Spleen (tissue), 11 donors: ENCODE measurements at regions not wholly inside any gene's neighbourhood (a gene's known extent, or its start where the extent isn't known, plus 50 kb on each side); places are given as distances from the start of the nearest gene placed in this dataset.

Source experiments
- DNase-seq: peaks from one replicate; pipeline ENCODE4 v3.0.0-alpha.2; 2020
- H3K27ac ChIP-seq, 8 donors: fragments of 200-600 bp; sonication (generic) in 7 of 8; 1 replicate in 4 of 8; 2 replicates in 4 of 8; pipeline versions ENCODE4 v1.5.0 to v1.8.0; 2016 to 2021; ENCODE audit warnings: inconsistent platforms in 4 of 8, mild to moderate bottlenecking in 4 of 8, moderate library complexity in 1 of 8
- H3K27me3 ChIP-seq, 7 donors: fragments of 200-600 bp; sonication (generic) in 6 of 7; replicated peaks in 1 of 7; 1 replicate in 4 of 7; 2 replicates in 3 of 7; pipeline versions ENCODE4 v1.5.0 to v1.8.0; 2016 to 2021; ENCODE audit warnings: inconsistent platforms in 3 of 7, mild to moderate bottlenecking in 1 of 7
- H3K36me3 ChIP-seq, 6 donors: fragments of 200-600 bp; sonication (generic) in 5 of 6; 1 replicate in 4 of 6; 2 replicates in 2 of 6; pipeline versions ENCODE4 v1.5.0 to v1.8.0; 2016 to 2021; ENCODE audit warnings: inconsistent platforms in 2 of 6
- H3K4me1 ChIP-seq, 6 donors: fragments of 200-600 bp; sonication (generic) in 5 of 6; 1 replicate in 3 of 6; 2 replicates in 3 of 6; pipeline versions ENCODE4 v1.5.0 to v1.8.0; 2016 to 2021; ENCODE audit warnings: inconsistent platforms in 3 of 6
- H3K4me3 ChIP-seq, 8 donors: fragments of 200-600 bp; sonication (generic) in 7 of 8; 1 replicate in 4 of 8; 2 replicates in 4 of 8; pipeline versions ENCODE4 v1.5.0 to v1.8.0; 2016 to 2021; ENCODE audit warnings: inconsistent platforms in 4 of 8, mild to moderate bottlenecking in 4 of 8, moderate library complexity in 2 of 8
- H3K9me3 ChIP-seq, 8 donors: fragments of 200-600 bp; sonication (generic) in 7 of 8; 1 replicate in 4 of 8; 2 replicates in 4 of 8; pipeline versions ENCODE4 v1.5.0 to v1.8.0; 2016 to 2021; ENCODE audit warnings: inconsistent platforms in 4 of 8
- CTCF ChIP-seq, 11 experiments: fragments of 200-600 bp in 7 of 11; fragments of 450-650 bp in 4 of 11; sonication (generic) in 4 of 11; IDR thresholded peaks in 8 of 11; conservative IDR thresholded peaks in 3 of 11; 1 replicate in 7 of 11; 2 replicates in 4 of 11; pipeline versions ENCODE4 v1.4.0 to v1.8.0; 2016 to 2021; ENCODE audit warnings: antibody characterized with exemption in 11 of 11, inconsistent platforms in 4 of 11, mild to moderate bottlenecking in 1 of 11
- POLR2A ChIP-seq, 3 donors: fragments of 450-650 bp; IDR thresholded peaks; one replicate each; pipeline ENCODE4 v1.5.1; 2017; ENCODE audit warnings: antibody characterized with exemption in 3 of 3, mild to moderate bottlenecking in 1 of 3
- POLR2AphosphoS5 ChIP-seq, 3 donors: sonication (generic); formaldehyde crosslinking; IDR thresholded peaks; one replicate each; pipeline ENCODE4 v1.5.1; 2017; ENCODE audit warnings: antibody characterized with exemption in 3 of 3
- WGBS, 5 donors: extraction: QIAGEN DNeasy Blood & Tissue Kit in 3 of 5; methylation state at CpG; one replicate each; pipeline versions ENCODE4 v1.1.5 to v1.1.7; 2013 to 2018; 5-methylcytosine and 5-hydroxymethylcytosine counted together
- intact Hi-C: fragments of 100-400 bp; cut with DNase I; formaldehyde crosslinking; loops from one replicate; pipeline ENCODE4 v1.15.0; 2023; ENCODE audit warnings: low total_unique reads
- donor health status: healthy with polysubstance abuse.
- donor health status: DM: no; HTN: no; CAD: no; lungs with moderate emphysema.
- donor health status: DM: no; HTN: no; CAD: no.
- donor health status: Bipolar disorder and iron deficiency.
- donor health status: healthy.
- donor health status: DM: no; HTN: no; CAD: no.
- donor health status: DM: yes; HTN: yes; CAD: no.

GRCh38 chr5:125696762-125697161 is 726.4 kb upstream of the GRAMD2B start:
- no peaks in the 10 kb centered on the region for H3K4me1 ChIP-seq
- no peak overlapping the region for H3K27ac ChIP-seq
- no peak overlapping the region for H3K4me3 ChIP-seq
- H3K27me3 ChIP-seq = no peaks in the 10 kb centered on the region
- WGBS, 5 donors = 82 to 94% (median 83%) methylated on average over 2 of the region's 2 CpGs
- peaks cover 0 to 8% (median 2%) of the 10 kb centered on the region in 8 donors for H3K9me3 ChIP-seq
- intact Hi-C loops = no loop called here
- no peaks in the 10 kb centered on the region for H3K36me3 ChIP-seq
- DNase-seq = no peak
- TF ChIP-seq POLR2AphosphoS5 (IDR thresholded peaks at IDR 0.05) (no peak), CTCF (IDR thresholded peaks at IDR 0.05 in 8 of 11, conservative IDR thresholded peaks at IDR 0.05 in 3 of 11) (no peak), POLR2A (IDR thresholded peaks at IDR 0.05) (no peak)

GRCh38 chr5:125698420-125698819 is 724.8 kb upstream of the GRAMD2B start:
- DNase-seq = no peak
- intact Hi-C loops = no loop called here
- Histone ChIP-seq H3K36me3 (no peaks in the 10 kb centered on the region), H3K9me3 (peaks cover 0 to 7% (median 2%) of the 10 kb centered on the region in 8 donors), H3K27me3 (no peaks in the 10 kb centered on the region), H3K27ac (no peak overlapping the region), H3K4me1 (no peaks in the 10 kb centered on the region), H3K4me3 (no peak overlapping the region)
- TF ChIP-seq CTCF (IDR thresholded peaks at IDR 0.05 in 8 of 11, conservative IDR thresholded peaks at IDR 0.05 in 3 of 11) (no peak), POLR2AphosphoS5 (IDR thresholded peaks at IDR 0.05) (no peak), POLR2A (IDR thresholded peaks at IDR 0.05) (no peak)
- WGBS, 5 donors = 35 to 77% (median 61%) methylated on average over 1 of the region's 1 CpG

GRCh38 chr5:125699860-125700259 is 723.3 kb upstream of the GRAMD2B start:
- H3K4me3 ChIP-seq = no peak overlapping the region
- no peak overlapping the region for H3K27ac ChIP-seq
- intact Hi-C loops = no loop called here
- DNase-seq = no peak
- no peaks in the 10 kb centered on the region for H3K27me3 ChIP-seq
- 40 to 57% (median 46%) methylated on average over 2 of the region's 2 CpGs for WGBS, 5 donors
- no peaks in the 10 kb centered on the region for H3K4me1 ChIP-seq
- TF ChIP-seq CTCF (IDR thresholded peaks at IDR 0.05 in 8 of 11, conservative IDR thresholded peaks at IDR 0.05 in 3 of 11) (no peak), POLR2A (IDR thresholded peaks at IDR 0.05) (no peak), POLR2AphosphoS5 (IDR thresholded peaks at IDR 0.05) (no peak)
- H3K9me3 ChIP-seq = peaks cover 3 to 20% (median 16%) of the 10 kb centered on the region in 8 donors
- no peaks in the 10 kb centered on the region for H3K36me3 ChIP-seq

GRCh38 chr5:125700380-125700861 is 722.8 kb upstream of the GRAMD2B start:
- Histone ChIP-seq H3K27me3 (no peaks in the 10 kb centered on the region), H3K27ac (no peak overlapping the region), H3K9me3 (peaks cover 3 to 26% (median 20%) of the 10 kb centered on the region in 8 donors), H3K4me3 (no peak overlapping the region), H3K4me1 (no peaks in the 10 kb centered on the region), H3K36me3 (no peaks in the 10 kb centered on the region)
- TF ChIP-seq CTCF (IDR thresholded peaks at IDR 0.05 in 8 of 11, conservative IDR thresholded peaks at IDR 0.05 in 3 of 11) (no peak), POLR2AphosphoS5 (IDR thresholded peaks at IDR 0.05) (no peak), POLR2A (IDR thresholded peaks at IDR 0.05) (no peak)
- 28 to 49% (median 44%) methylated on average over 8 of the region's 8 CpGs for WGBS, 5 donors
- DNase-seq = no peak
- intact Hi-C loops = no loop called here
